ENCODE measurements at regions not wholly inside any gene's neighbourhood (a gene's known extent, or its start where the extent isn't known, plus 50 kb on each side); places are given as distances from the start of the nearest gene placed in this dataset.

- DNase-seq, result no peak
Observed at GRCh38 chr18:71878226-71878625, 665.9 kb downstream of the CBLN2 start.

- no peak for DNase-seq
Observed at GRCh38 chr18:71873695-71874094, 670.4 kb downstream of the CBLN2 start.

- DNase-seq, result no peak
Observed at GRCh38 chr18:71865888-71866287, 678.3 kb downstream of the CBLN2 start.

- no peak for DNase-seq
Observed at GRCh38 chr18:71850602-71851001, 693.5 kb downstream of the CBLN2 start.

GRCh38 chr18:71849407-71849806 lies 694.7 kb downstream of the CBLN2 start:
- no peak for DNase-seq

GRCh38 chr18:71846716-71847115 lies 697.4 kb downstream of the CBLN2 start:
- DNase-seq, result no peak

GRCh38 chr18:71844814-71845213 lies 699.3 kb downstream of the CBLN2 start:
- no peak for DNase-seq

- DNase-seq, result no peak
Observed at GRCh38 chr18:71842666-71843065, 701.5 kb downstream of the CBLN2 start.

GRCh38 chr18:71837547-71837946 lies 706.6 kb downstream of the CBLN2 start:
- no peak for DNase-seq

GRCh38 chr18:71832946-71833617 lies 711.1 kb downstream of the CBLN2 start:
- DNase-seq, result no peak

GRCh38 chr18:71831039-71831438 lies 713.1 kb downstream of the CBLN2 start:
- no peak for DNase-seq

- no peak for DNase-seq
Observed at GRCh38 chr18:71827301-71827700, 716.8 kb downstream of the CBLN2 start.

- no peak for DNase-seq
Observed at GRCh38 chr18:71815305-71815704, 728.8 kb downstream of the CBLN2 start.

GRCh38 chr18:71809711-71810110 lies 734.4 kb downstream of the CBLN2 start:
- DNase-seq, result peak; percentile 84

GRCh38 chr18:71808616-71809015 lies 735.5 kb downstream of the CBLN2 start:
- no peak for DNase-seq

- no peak for DNase-seq
Observed at GRCh38 chr18:71807586-71807985, 736.6 kb downstream of the CBLN2 start.

- DNase-seq, result no peak
Observed at GRCh38 chr18:71798986-71799673, 745.0 kb downstream of the CBLN2 start.

GRCh38 chr18:71797554-71797953 lies 746.6 kb downstream of the CBLN2 start:
- no peak for DNase-seq

GRCh38 chr18:71784777-71785176 lies 759.4 kb downstream of the CBLN2 start:
- DNase-seq, result peak; percentile 76

- DNase-seq, result peak; percentile 83
Observed at GRCh38 chr18:71760541-71760940, 783.6 kb downstream of the CBLN2 start.

- no peak for DNase-seq
Observed at GRCh38 chr18:71754246-71754645, 789.9 kb downstream of the CBLN2 start.

- no peak for DNase-seq
Observed at GRCh38 chr18:71743634-71744033, 800.5 kb downstream of the CBLN2 start.

- DNase-seq, result no peak
Observed at GRCh38 chr18:71729611-71730010, 814.5 kb downstream of the CBLN2 start.

- DNase-seq, result no peak
Observed at GRCh38 chr18:71727909-71728308, 816.2 kb downstream of the CBLN2 start.

GRCh38 chr18:71725256-71725655 lies 818.9 kb downstream of the CBLN2 start:
- no peak for DNase-seq
